GM12892 (cell line): ENCODE measurements at regions not wholly inside any gene's neighbourhood (a gene's known extent, or its start where the extent isn't known, plus 50 kb on each side); places are given as distances from the start of the nearest gene placed in this dataset.

Source experiments
- POLR2A ChIP-seq: IDR thresholded peaks from 2 replicates; pipeline ENCODE4 v1.6.1; 2011; ENCODE audit warnings: low read depth, low read length, control low read depth
- POLR2AphosphoS5 ChIP-seq: IDR thresholded peaks from 2 replicates; pipeline ENCODE4 v1.6.1; 2011; ENCODE audit warnings: low read depth, low read length, control low read depth

GRCh38 chr20:22509090-22509842, 75.1 kb downstream of the FOXA2 start:
- no peak for TF ChIP-seq POLR2A
- no peak for TF ChIP-seq POLR2AphosphoS5
